ENCODE measurements at regions not wholly inside any gene's neighbourhood (a gene's known extent, or its start where the extent isn't known, plus 50 kb on each side); places are given as distances from the start of the nearest gene placed in this dataset.

- no peak for TF ChIP-seq CTCF (IDR thresholded peaks at IDR 0.05; ENCODE audit: low read depth, low read length)
- no peak for TF ChIP-seq POLR2A (IDR thresholded peaks at IDR 0.05; ENCODE audit: extremely low read depth, insufficient read length)
- no peak for TF ChIP-seq MAX (IDR thresholded peaks at IDR 0.05; ENCODE audit: low read depth, low read length)
Measured at GRCh38 chrX:2583194-2584162, 82.7 kb upstream of the DHRSX start.
